Astrocyte (in vitro differentiated cells and primary cell): ENCODE measurements at regions not wholly inside any gene's neighbourhood (a gene's known extent, or its start where the extent isn't known, plus 50 kb on each side); places are given as distances from the start of the nearest gene placed in this dataset.

Source experiments
- DNase-seq: peaks from one replicate; pipeline ENCODE4 v3.0.0-alpha.2; 2010; ENCODE audit warnings: low read depth
- FAIRE-seq: peaks from 2 replicates; lab custom pipeline; 2011; peaks lifted over from hg19 to GRCh38; lab: Jason Lieb, UNC
- H2AFZ ChIP-seq: 2 replicates; pipeline ENCODE4 v1.6.0; 2012; ENCODE audit warnings: low read depth, low read length, inconsistent platforms
- H3K27ac ChIP-seq: 2 replicates; pipeline ENCODE4 v1.5.1; 2011; ENCODE audit warnings: low read depth, low read length, inconsistent platforms
- H3K27me3 ChIP-seq: 2 replicates; pipeline ENCODE4 v1.6.0; 2011; ENCODE audit warnings: low read length, inconsistent platforms; ENCODE audit not compliant: insufficient read depth
- H3K36me3 ChIP-seq: 2 replicates; pipeline ENCODE4 v1.5.1; 2011; ENCODE audit warnings: low read length, inconsistent platforms; ENCODE audit not compliant: insufficient read depth
- H3K4me1 ChIP-seq: 2 replicates; pipeline ENCODE4 v1.5.1; 2011; ENCODE audit warnings: low read length, inconsistent platforms; ENCODE audit not compliant: insufficient read depth
- H3K4me2 ChIP-seq: 2 replicates; pipeline ENCODE4 v1.6.0; 2012; ENCODE audit warnings: low read length, inconsistent platforms
- H3K4me3 ChIP-seq: 2 replicates; pipeline ENCODE4 v1.5.1; 2011; ENCODE audit warnings: low read depth, mild to moderate bottlenecking, low read length, inconsistent platforms; ENCODE audit not compliant: insufficient read depth
- H3K79me2 ChIP-seq: 2 replicates; pipeline ENCODE4 v1.6.0; 2012; ENCODE audit warnings: mild to moderate bottlenecking, low read length, inconsistent platforms; ENCODE audit not compliant: insufficient read depth
- H3K9ac ChIP-seq: 2 replicates; pipeline ENCODE4 v1.6.0; 2012; ENCODE audit warnings: mild to moderate bottlenecking, low read length, inconsistent platforms
- H3K9me3 ChIP-seq: 2 replicates; pipeline ENCODE4 v1.5.1; 2012; ENCODE audit warnings: low read depth, mild to moderate bottlenecking, low read length, inconsistent platforms; ENCODE audit not compliant: insufficient read depth
- H4K20me1 ChIP-seq: 2 replicates; pipeline ENCODE4 v1.6.0; 2012; ENCODE audit warnings: low read length, inconsistent platforms; ENCODE audit not compliant: insufficient read depth
- H3K27ac Mint-ChIP-seq: one replicate; pipeline ENCODE4 v1.8.0; 2021; ENCODE audit warnings: mild to moderate bottlenecking, mixed read lengths; ENCODE audit not compliant: unreplicated experiment
- H3K27me3 Mint-ChIP-seq: one replicate; pipeline ENCODE4 v1.8.0; 2021; ENCODE audit warnings: low read depth, mixed read lengths; ENCODE audit not compliant: unreplicated experiment
- H3K36me3 Mint-ChIP-seq: one replicate; pipeline ENCODE4 v1.8.0; 2021; ENCODE audit warnings: low read depth, mixed read lengths; ENCODE audit not compliant: unreplicated experiment
- H3K4me1 Mint-ChIP-seq: one replicate; pipeline ENCODE4 v1.8.0; 2021; ENCODE audit warnings: low read depth, mixed read lengths; ENCODE audit not compliant: unreplicated experiment
- H3K4me3 Mint-ChIP-seq: one replicate; pipeline ENCODE4 v1.8.0; 2021; ENCODE audit warnings: mild to moderate bottlenecking, moderate library complexity, mixed read lengths; ENCODE audit not compliant: unreplicated experiment
- H3K9me3 Mint-ChIP-seq: one replicate; pipeline ENCODE4 v1.8.0; 2021; ENCODE audit warnings: mild to moderate bottlenecking, mixed read lengths; ENCODE audit not compliant: unreplicated experiment
- CTCF ChIP-seq: IDR thresholded peaks from 2 replicates; pipeline ENCODE4 v1.5.1; 2011; ENCODE audit warnings: low read depth, mild to moderate bottlenecking, inconsistent platforms, low read length, moderate library complexity; ENCODE audit not compliant: insufficient read depth
- EZH2 ChIP-seq: IDR thresholded peaks from 2 replicates; pipeline ENCODE4 v1.6.1; 2012; ENCODE audit warnings: mild to moderate bottlenecking, low read length, inconsistent platforms; ENCODE audit not compliant: insufficient read depth

GRCh38 chr5:135225856-135226560 is 173.0 kb downstream of the MACROH2A1 start:
- Mint-ChIP-seq H3K4me3 (no peak overlapping the region), H3K9me3 (peaks cover 20% of the 10 kb centered on the region), H3K36me3 (peaks cover 2% of the 10 kb centered on the region), H3K4me1 (no peaks in the 10 kb centered on the region), H3K27ac (no peak overlapping the region), H3K27me3 (peaks cover 62% of the 10 kb centered on the region)
- Histone ChIP-seq H3K4me2 (no peak overlapping the region), H3K79me2 (no peaks in the 10 kb centered on the region), H4K20me1 (no peaks in the 10 kb centered on the region), H3K9ac (no peak overlapping the region), H3K36me3 (no peaks in the 10 kb centered on the region), H3K27ac (no peak overlapping the region), H2AFZ (no peak overlapping the region), H3K27me3 (peaks cover 3% of the 10 kb centered on the region), H3K9me3 (peaks cover 4% of the 10 kb centered on the region), H3K4me3 (no peak overlapping the region), H3K4me1 (peaks cover 7% of the 10 kb centered on the region)
- DNase-seq (no peak), FAIRE-seq (no peak)
- no peak for TF ChIP-seq EZH2
- no peak for TF ChIP-seq CTCF

- no peak for DNase-seq
- Mint-ChIP-seq H3K4me3 (no peak overlapping the region), H3K36me3 (peaks cover 5% of the 10 kb centered on the region), H3K9me3 (peaks cover 20% of the 10 kb centered on the region), H3K4me1 (no peaks in the 10 kb centered on the region), H3K27ac (no peak overlapping the region), H3K27me3 (peaks cover 57% of the 10 kb centered on the region)
- FAIRE-seq = no peak
- no peak overlapping the region for H3K9ac ChIP-seq
- peaks cover 3% of the 10 kb centered on the region for H3K27me3 ChIP-seq
- no peak overlapping the region for H3K4me2 ChIP-seq
- H3K9me3 ChIP-seq = peaks cover 4% of the 10 kb centered on the region
- no peaks in the 10 kb centered on the region for H3K36me3 ChIP-seq
- H4K20me1 ChIP-seq = no peaks in the 10 kb centered on the region
- H3K79me2 ChIP-seq = no peaks in the 10 kb centered on the region
- no peak overlapping the region for H2AFZ ChIP-seq
- H3K4me3 ChIP-seq = no peak overlapping the region
- no peak overlapping the region for H3K27ac ChIP-seq
- H3K4me1 ChIP-seq = no peaks in the 10 kb centered on the region
- TF ChIP-seq EZH2 = no peak
- TF ChIP-seq CTCF = no peak
Measured at GRCh38 chr5:135223891-135224625, 175.0 kb downstream of the MACROH2A1 start.

GRCh38 chr5:135223404-135223803 is 175.6 kb downstream of the MACROH2A1 start:
- FAIRE-seq = no peak
- Histone ChIP-seq H4K20me1 (no peaks in the 10 kb centered on the region), H3K36me3 (no peaks in the 10 kb centered on the region), H3K27ac (no peak overlapping the region), H3K4me3 (no peak overlapping the region), H3K9ac (no peak overlapping the region), H3K79me2 (no peaks in the 10 kb centered on the region), H3K27me3 (peaks cover 3% of the 10 kb centered on the region), H3K4me2 (no peak overlapping the region), H3K9me3 (peaks cover 4% of the 10 kb centered on the region), H3K4me1 (no peaks in the 10 kb centered on the region), H2AFZ (no peak overlapping the region)
- no peak for DNase-seq
- peaks cover 59% of the 10 kb centered on the region for H3K27me3 Mint-ChIP-seq
- peaks cover 5% of the 10 kb centered on the region for H3K36me3 Mint-ChIP-seq
- peaks cover 20% of the 10 kb centered on the region for H3K9me3 Mint-ChIP-seq
- H3K4me3 Mint-ChIP-seq = no peak overlapping the region
- H3K4me1 Mint-ChIP-seq = no peaks in the 10 kb centered on the region
- H3K27ac Mint-ChIP-seq = no peak overlapping the region
- TF ChIP-seq CTCF (no peak), EZH2 (no peak)
